Activated CD8-positive, alpha-beta T cell treated with anti-CD3 and anti-CD28 coated beads for 36 hours (primary cell): ENCODE measurements at regions not wholly inside any gene's neighbourhood (a gene's known extent, or its start where the extent isn't known, plus 50 kb on each side); places are given as distances from the start of the nearest gene placed in this dataset.

Experiments
- ATAC-seq: fragments of 200-7000 bp; cut with Tn5 transposase; one replicate; pipeline ENCODE4 v1.10.0; 2021; ENCODE audit warnings: mild to moderate bottlenecking, moderate library complexity
- CTCF ChIA-PET: fragments of 350-600 bp; sonication (Branson Sonifier 250); formaldehyde crosslinking; loops from one replicate; lab custom pipeline; 2021; ENCODE audit warnings: antibody characterized with exemption; lab: Charles Lee
- POLR2A ChIA-PET: fragments of 350-600 bp; sonication (Branson Sonifier 250); formaldehyde crosslinking; loops from one replicate; lab custom pipeline; 2021; ENCODE audit warnings: antibody characterized with exemption; lab: Charles Lee
- DNase-seq: peaks from one replicate; pipeline ENCODE4 v3.0.0-alpha.2; 2020
- H3K27ac Mint-ChIP-seq: one replicate; pipeline ENCODE4 v1.8.0; 2021; ENCODE audit warnings: mild to moderate bottlenecking, mixed read lengths
- H3K27me3 Mint-ChIP-seq: one replicate; pipeline ENCODE4 v1.8.0; 2021; ENCODE audit warnings: mixed read lengths
- H3K36me3 Mint-ChIP-seq: one replicate; pipeline ENCODE4 v1.8.0; 2021; ENCODE audit warnings: low read depth, mixed read lengths
- H3K4me1 Mint-ChIP-seq: one replicate; pipeline ENCODE4 v1.8.0; 2021; ENCODE audit warnings: low read depth, mixed read lengths
- H3K4me3 Mint-ChIP-seq: one replicate; pipeline ENCODE4 v1.8.0; 2021; ENCODE audit warnings: mild to moderate bottlenecking, moderate library complexity, mixed read lengths
- H3K9me3 Mint-ChIP-seq: one replicate; pipeline ENCODE4 v1.8.0; 2021; ENCODE audit warnings: mixed read lengths
- intact Hi-C: fragments of 100-400 bp; cut with micrococcal nuclease; formaldehyde crosslinking; loops from one replicate; pipeline ENCODE4 v1.10.0; 2022
- TF ChIP-seq, protein P1 (sequence below): fragments of 200-600 bp; IDR thresholded peaks from one replicate; pipeline ENCODE4 v1.8.0; 2022; ENCODE audit warnings: antibody characterized with exemption, mild to moderate bottlenecking

DNA sequence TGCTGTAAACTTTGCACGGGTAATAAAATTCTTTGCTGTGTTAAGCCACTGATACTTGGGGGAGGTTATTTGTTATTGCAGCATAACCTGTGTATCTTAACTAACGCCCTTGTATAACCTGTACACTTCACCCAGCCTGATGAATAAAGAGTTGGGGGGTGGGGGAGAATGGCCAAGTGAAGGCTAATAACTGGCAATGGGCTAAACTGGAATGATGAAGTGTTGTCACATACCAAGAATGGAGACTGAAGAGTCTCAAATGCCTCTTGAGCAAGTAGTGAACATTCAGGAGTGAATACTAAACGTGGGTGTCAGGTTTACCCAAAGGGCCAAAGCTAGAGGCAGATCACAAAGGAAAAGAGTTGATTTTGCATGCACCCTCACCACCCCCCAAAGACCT lies 169.4 kb downstream of the C1orf94 start:
- intact Hi-C loops, result no loop called here
- no peaks in the 10 kb centered on the region for H3K4me1 Mint-ChIP-seq
- TF ChIP-seq, protein P1, sequence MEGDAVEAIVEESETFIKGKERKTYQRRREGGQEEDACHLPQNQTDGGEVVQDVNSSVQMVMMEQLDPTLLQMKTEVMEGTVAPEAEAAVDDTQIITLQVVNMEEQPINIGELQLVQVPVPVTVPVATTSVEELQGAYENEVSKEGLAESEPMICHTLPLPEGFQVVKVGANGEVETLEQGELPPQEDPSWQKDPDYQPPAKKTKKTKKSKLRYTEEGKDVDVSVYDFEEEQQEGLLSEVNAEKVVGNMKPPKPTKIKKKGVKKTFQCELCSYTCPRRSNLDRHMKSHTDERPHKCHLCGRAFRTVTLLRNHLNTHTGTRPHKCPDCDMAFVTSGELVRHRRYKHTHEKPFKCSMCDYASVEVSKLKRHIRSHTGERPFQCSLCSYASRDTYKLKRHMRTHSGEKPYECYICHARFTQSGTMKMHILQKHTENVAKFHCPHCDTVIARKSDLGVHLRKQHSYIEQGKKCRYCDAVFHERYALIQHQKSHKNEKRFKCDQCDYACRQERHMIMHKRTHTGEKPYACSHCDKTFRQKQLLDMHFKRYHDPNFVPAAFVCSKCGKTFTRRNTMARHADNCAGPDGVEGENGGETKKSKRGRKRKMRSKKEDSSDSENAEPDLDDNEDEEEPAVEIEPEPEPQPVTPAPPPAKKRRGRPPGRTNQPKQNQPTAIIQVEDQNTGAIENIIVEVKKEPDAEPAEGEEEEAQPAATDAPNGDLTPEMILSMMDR, result no peak
- ATAC-seq, result no peak
- DNase-seq, result no peak
- POLR2A ChIA-PET, result no interaction called here
- H3K36me3 Mint-ChIP-seq, result no peaks in the 10 kb centered on the region
- CTCF ChIA-PET, result no interaction called here
- H3K4me3 Mint-ChIP-seq, result no peak overlapping the region
- H3K9me3 Mint-ChIP-seq, result no peaks in the 10 kb centered on the region
- H3K27me3 Mint-ChIP-seq, result peaks cover 5% of the 10 kb centered on the region
- H3K27ac Mint-ChIP-seq, result no peak overlapping the region

DNA sequence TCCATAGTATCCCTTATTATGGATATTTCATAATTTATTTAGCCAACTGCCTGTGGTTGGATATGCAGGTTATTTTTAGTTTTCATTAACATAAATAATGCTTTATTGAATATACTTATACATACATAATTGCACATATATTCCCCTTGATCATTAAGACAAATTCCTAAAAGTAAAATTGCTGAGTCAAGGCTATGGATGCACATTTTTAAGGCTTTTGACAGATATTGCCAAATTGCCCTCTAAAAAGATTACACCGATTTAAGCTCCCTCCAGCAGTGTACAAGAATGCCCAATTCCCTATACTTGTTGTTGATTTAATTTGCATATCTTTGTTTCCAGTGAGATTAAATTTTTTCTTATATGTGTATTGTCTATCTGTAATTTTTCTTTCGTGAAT lies 176.7 kb downstream of the C1orf94 start:
- Mint-ChIP-seq H3K4me1 (no peaks in the 10 kb centered on the region), H3K9me3 (no peaks in the 10 kb centered on the region), H3K4me3 (no peak overlapping the region), H3K27ac (no peak overlapping the region), H3K36me3 (no peaks in the 10 kb centered on the region), H3K27me3 (peaks cover 17% of the 10 kb centered on the region)
- CTCF ChIA-PET, result no interaction called here
- DNase-seq (no peak), ATAC-seq (no peak)
- POLR2A ChIA-PET, result no interaction called here
- TF ChIP-seq, protein P1, result no peak
- intact Hi-C loops, result no loop called here

DNA sequence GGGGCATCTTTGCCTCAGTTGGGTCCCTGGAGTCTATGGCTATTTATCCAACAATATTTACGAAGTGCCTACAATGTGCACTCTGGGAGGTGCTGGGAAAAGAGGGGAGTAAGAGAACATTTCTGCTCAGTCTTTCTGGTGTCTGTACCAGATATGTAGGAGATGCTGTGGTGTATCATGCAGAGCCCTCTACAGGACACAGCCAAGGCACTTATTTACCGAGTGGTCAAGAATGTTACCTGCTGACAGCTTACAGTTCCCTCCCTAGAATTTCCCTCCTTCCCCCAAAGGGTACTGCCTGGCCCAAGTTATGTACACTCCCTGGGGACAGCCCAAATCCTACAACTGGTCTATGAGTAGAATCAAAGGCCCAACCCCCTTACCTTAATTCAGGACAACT lies 177.7 kb downstream of the C1orf94 start:
- no peaks in the 10 kb centered on the region for H3K4me1 Mint-ChIP-seq
- H3K36me3 Mint-ChIP-seq, result no peaks in the 10 kb centered on the region
- H3K27me3 Mint-ChIP-seq, result peaks cover 17% of the 10 kb centered on the region
- H3K9me3 Mint-ChIP-seq, result no peaks in the 10 kb centered on the region
- no peak overlapping the region for H3K4me3 Mint-ChIP-seq
- intact Hi-C loops, result no loop called here
- ChIA-PET CTCF (no interaction called here), POLR2A (no interaction called here)
- TF ChIP-seq, protein P1, result no peak
- DNase-seq (no peak), ATAC-seq (no peak)
- H3K27ac Mint-ChIP-seq, result no peak overlapping the region

DNA sequence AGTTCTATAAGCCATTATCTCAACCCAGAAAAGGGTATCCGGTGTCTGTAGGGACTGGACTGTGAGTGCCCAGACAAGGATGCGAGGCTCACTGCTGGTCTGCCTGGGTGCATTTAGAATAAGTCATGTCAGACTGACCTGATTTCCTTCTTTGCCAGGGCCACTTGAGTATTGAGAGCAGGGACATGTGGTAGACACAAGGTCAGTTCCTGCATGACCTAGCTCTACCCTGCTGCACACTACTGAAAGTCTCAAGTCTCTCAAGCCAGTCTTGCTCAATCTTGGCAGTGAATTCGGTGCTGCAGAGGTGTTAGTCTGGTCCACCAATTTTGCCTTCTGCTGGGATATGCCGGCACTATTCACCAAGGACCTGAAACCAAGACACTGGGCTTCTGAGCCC lies 180.1 kb downstream of the C1orf94 start:
- intact Hi-C loops, result no loop called here
- ChIA-PET CTCF (no interaction called here), POLR2A (no interaction called here)
- ATAC-seq (no peak), DNase-seq (no peak)
- no peak overlapping the region for H3K4me3 Mint-ChIP-seq
- H3K27ac Mint-ChIP-seq, result no peak overlapping the region
- H3K27me3 Mint-ChIP-seq, result peaks cover 20% of the 10 kb centered on the region
- H3K9me3 Mint-ChIP-seq, result no peaks in the 10 kb centered on the region
- TF ChIP-seq, protein P1, result no peak
- no peaks in the 10 kb centered on the region for H3K36me3 Mint-ChIP-seq
- no peaks in the 10 kb centered on the region for H3K4me1 Mint-ChIP-seq

DNA sequence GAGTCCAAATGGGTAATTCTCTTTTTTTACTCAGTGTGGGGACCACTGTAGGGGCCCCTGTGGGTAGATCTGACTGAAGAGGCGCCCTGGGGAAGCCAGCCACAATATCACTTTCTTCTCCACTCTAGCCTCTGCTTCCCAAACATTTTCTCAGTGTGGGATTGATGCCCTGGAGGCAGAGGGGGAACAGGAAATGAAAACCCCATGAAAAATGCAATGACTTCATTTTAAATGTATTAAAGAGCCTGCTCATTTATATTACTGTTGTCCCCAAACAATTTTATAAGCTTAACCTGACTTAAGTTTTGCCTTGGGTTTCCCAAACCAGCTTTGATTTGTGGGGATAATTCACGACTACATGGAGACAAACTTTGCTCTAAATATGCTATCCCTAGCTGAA lies 181.9 kb downstream of the C1orf94 start:
- Mint-ChIP-seq H3K4me3 (no peak overlapping the region), H3K27ac (no peak overlapping the region), H3K27me3 (peaks cover 27% of the 10 kb centered on the region), H3K36me3 (no peaks in the 10 kb centered on the region), H3K4me1 (no peaks in the 10 kb centered on the region), H3K9me3 (peaks cover 2% of the 10 kb centered on the region)
- intact Hi-C loops, result no loop called here
- TF ChIP-seq, protein P1, result no peak
- DNase-seq (no peak), ATAC-seq (no peak)
- ChIA-PET CTCF (no interaction called here), POLR2A (no interaction called here)
